OCI-M1 (cell line): ENCODE measurements at regions not wholly inside any gene's neighbourhood (a gene's known extent, or its start where the extent isn't known, plus 50 kb on each side); places are given as distances from the start of the nearest gene placed in this dataset.

Experiments
- DNase-seq: peaks from one replicate; lab custom pipeline; 2025; lab: John Stamatoyannopoulos, UW

- DNase-seq: no peak
These were observed 138.9 kb downstream of the PTH2R start for GRCh38 chr2:208545403-208546042.

- no peak for DNase-seq
These were observed 139.5 kb downstream of the PTH2R start for GRCh38 chr2:208546107-208546506.

- no peak for DNase-seq
These were observed 140.5 kb downstream of the PTH2R start for GRCh38 chr2:208546860-208547650.

GRCh38 chr2:208548700-208549099 is 142.1 kb downstream of the PTH2R start:
- peak; percentile 41 for DNase-seq

- no peak for DNase-seq
These were observed 143.1 kb downstream of the PTH2R start for GRCh38 chr2:208549546-208550158.

- DNase-seq: peak; percentile 38
These were observed 146.4 kb downstream of the PTH2R start for GRCh38 chr2:208552943-208553342.

- DNase-seq: peak; percentile 84
These were observed 150.4 kb downstream of the PTH2R start for GRCh38 chr2:208556983-208557484.

- DNase-seq: peak; percentile 52
These were observed 159.3 kb downstream of the PTH2R start for GRCh38 chr2:208565690-208566416.

- DNase-seq: peak; percentile 29
These were observed 161.6 kb downstream of the PTH2R start for GRCh38 chr2:208568203-208568602.

- DNase-seq: no peak
These were observed 163.5 kb downstream of the PTH2R start for GRCh38 chr2:208570066-208570465.

- peak; percentile 52 for DNase-seq
These were observed 164.5 kb downstream of the PTH2R start for GRCh38 chr2:208570851-208571763.

- peak; percentile 93 for DNase-seq
These were observed 165.2 kb downstream of the PTH2R start for GRCh38 chr2:208571764-208572131.

GRCh38 chr2:208573569-208573968 is 167.0 kb downstream of the PTH2R start:
- no peak for DNase-seq

GRCh38 chr2:208579678-208580077 is 173.1 kb downstream of the PTH2R start:
- no peak for DNase-seq

- no peak for DNase-seq
These were observed 177.9 kb downstream of the PTH2R start for GRCh38 chr2:208584378-208584985.

- DNase-seq: no peak
These were observed 179.9 kb downstream of the PTH2R start for GRCh38 chr2:208586516-208586915.

GRCh38 chr2:208594642-208595385 is 188.2 kb downstream of the PTH2R start:
- no peak for DNase-seq

- peak; percentile 70 for DNase-seq
These were observed 189.0 kb downstream of the PTH2R start for GRCh38 chr2:208595386-208596275.

GRCh38 chr2:208607694-208608093 is 201.1 kb downstream of the PTH2R start:
- no peak for DNase-seq
